ENCODE measurements at regions not wholly inside any gene's neighbourhood (a gene's known extent, or its start where the extent isn't known, plus 50 kb on each side); places are given as distances from the start of the nearest gene placed in this dataset.

DNA sequence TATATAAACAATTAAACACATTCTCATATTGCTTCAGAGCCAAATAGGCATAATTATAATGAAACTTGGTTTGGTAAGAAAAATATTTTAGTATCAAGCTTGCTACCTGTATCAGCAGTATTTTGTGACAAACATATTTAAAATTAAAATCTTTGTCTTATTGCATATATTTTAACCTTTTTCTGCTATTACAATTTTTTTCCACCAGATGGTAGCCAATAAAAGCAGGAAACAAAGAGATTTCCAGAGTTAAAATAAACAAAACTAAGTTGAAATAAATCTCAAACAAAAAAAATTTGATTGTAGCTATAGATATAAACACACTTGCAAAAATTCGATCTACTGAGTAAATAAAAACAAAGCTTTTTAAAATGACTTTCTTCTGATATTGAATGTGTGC lies 491.3 kb upstream of the GJE1 start:
- no peak for TF ChIP-seq EZH2 (IDR thresholded peaks at IDR 0.05; ENCODE audit: borderline replicate concordance, insufficient read depth, low read length, poor library complexity, severe bottlenecking)
- TF ChIP-seq, protein P1, sequence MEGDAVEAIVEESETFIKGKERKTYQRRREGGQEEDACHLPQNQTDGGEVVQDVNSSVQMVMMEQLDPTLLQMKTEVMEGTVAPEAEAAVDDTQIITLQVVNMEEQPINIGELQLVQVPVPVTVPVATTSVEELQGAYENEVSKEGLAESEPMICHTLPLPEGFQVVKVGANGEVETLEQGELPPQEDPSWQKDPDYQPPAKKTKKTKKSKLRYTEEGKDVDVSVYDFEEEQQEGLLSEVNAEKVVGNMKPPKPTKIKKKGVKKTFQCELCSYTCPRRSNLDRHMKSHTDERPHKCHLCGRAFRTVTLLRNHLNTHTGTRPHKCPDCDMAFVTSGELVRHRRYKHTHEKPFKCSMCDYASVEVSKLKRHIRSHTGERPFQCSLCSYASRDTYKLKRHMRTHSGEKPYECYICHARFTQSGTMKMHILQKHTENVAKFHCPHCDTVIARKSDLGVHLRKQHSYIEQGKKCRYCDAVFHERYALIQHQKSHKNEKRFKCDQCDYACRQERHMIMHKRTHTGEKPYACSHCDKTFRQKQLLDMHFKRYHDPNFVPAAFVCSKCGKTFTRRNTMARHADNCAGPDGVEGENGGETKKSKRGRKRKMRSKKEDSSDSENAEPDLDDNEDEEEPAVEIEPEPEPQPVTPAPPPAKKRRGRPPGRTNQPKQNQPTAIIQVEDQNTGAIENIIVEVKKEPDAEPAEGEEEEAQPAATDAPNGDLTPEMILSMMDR (IDR thresholded peaks at IDR 0.05; ENCODE audit: poor library complexity, severe bottlenecking): peak; percentile 56
- TF ChIP-seq TAF1 (IDR thresholded peaks at IDR 0.05; ENCODE audit: low read depth): no peak
- TF ChIP-seq SMC3 (conservative IDR thresholded peaks at IDR 0.05; ENCODE audit: poor library complexity): peak; percentile 67
- no peak for TF ChIP-seq POLR2AphosphoS5 (IDR thresholded peaks at IDR 0.05)
- TF ChIP-seq MXI1 (conservative IDR thresholded peaks at IDR 0.05; ENCODE audit: poor library complexity, severe bottlenecking): no peak

Measured in neural cell (in vitro differentiated cells).